Natural killer cell (primary cell): ENCODE measurements at regions not wholly inside any gene's neighbourhood (a gene's known extent, or its start where the extent isn't known, plus 50 kb on each side); places are given as distances from the start of the nearest gene placed in this dataset.

Source experiments
- ATAC-seq, 3 donors: fragments of 150-1000 bp in 2 of 3; fragments of 200-7000 bp in 1 of 3; cut with Tn5 transposase; 1 replicate in 1 of 3; 2 replicates in 2 of 3; pipeline ENCODE4 v1.10.0; 2021; ENCODE audit warnings: mild to moderate bottlenecking in 2 of 3, moderate library complexity in 2 of 3
- DNase-seq, 2 donors: peaks; one replicate each; pipeline versions ENCODE4 v3.0.0 to v3.0.0-alpha.2; 2013 to 2021; ENCODE audit warnings: mixed read lengths in 1 of 2
- H3K27ac ChIP-seq: one replicate; pipeline ENCODE4 v1.5.1; 2013; ENCODE audit warnings: mild to moderate bottlenecking, low read length
- H3K27me3 ChIP-seq: one replicate; pipeline ENCODE4 v1.6.1; 2013; ENCODE audit warnings: low read length; ENCODE audit not compliant: control insufficient read depth, insufficient read depth
- H3K36me3 ChIP-seq: one replicate; pipeline ENCODE4 v1.6.1; 2013; ENCODE audit warnings: low read length; ENCODE audit not compliant: control insufficient read depth, insufficient read depth
- H3K4me1 ChIP-seq: one replicate; pipeline ENCODE4 v1.6.1; 2013; ENCODE audit warnings: low read length; ENCODE audit not compliant: control insufficient read depth, insufficient read depth
- H3K4me3 ChIP-seq: one replicate; pipeline ENCODE4 v1.5.1; 2013; ENCODE audit warnings: low read length
- H3K9me3 ChIP-seq: one replicate; pipeline ENCODE4 v1.6.1; 2013; ENCODE audit warnings: low read length; ENCODE audit not compliant: control insufficient read depth, insufficient read depth
- H3K27ac Mint-ChIP-seq, 2 donors: one replicate each; pipeline ENCODE4 v1.8.0; 2022; ENCODE audit warnings: mild to moderate bottlenecking in 2 of 2, mixed read lengths in 2 of 2, moderate library complexity in 1 of 2
- H3K27me3 Mint-ChIP-seq, 2 donors: one replicate each; pipeline ENCODE4 v1.8.0; 2022; ENCODE audit warnings: low read depth in 2 of 2, mixed read lengths in 2 of 2
- H3K36me3 Mint-ChIP-seq: one replicate; pipeline ENCODE4 v1.8.0; 2022; ENCODE audit warnings: mixed read lengths
- H3K4me1 Mint-ChIP-seq, 2 donors: one replicate each; pipeline ENCODE4 v1.8.0; 2022; ENCODE audit warnings: mixed read lengths in 2 of 2
- H3K4me3 Mint-ChIP-seq: one replicate; pipeline ENCODE4 v1.8.0; 2022; ENCODE audit warnings: mild to moderate bottlenecking, moderate library complexity, mixed read lengths
- H3K9me3 Mint-ChIP-seq, 2 donors: one replicate each; pipeline ENCODE4 v1.8.0; 2022; ENCODE audit warnings: mixed read lengths in 2 of 2
- WGBS: methylation state at CpG from one replicate; pipeline ENCODE4 v1.1.7; 2013; ENCODE audit warnings: missing lambda C conversion rate; ENCODE audit not compliant: insufficient coverage; 5-methylcytosine and 5-hydroxymethylcytosine counted together
- intact Hi-C: fragments of 100-400 bp; cut with micrococcal nuclease; formaldehyde crosslinking; loops from one replicate; pipeline ENCODE4 v1.14.2; 2022
- TF ChIP-seq, protein P1 (sequence below): fragments of 200-600 bp; IDR thresholded peaks from one replicate; pipeline ENCODE4 v1.8.0; 2022; ENCODE audit warnings: antibody characterized with exemption

DNA sequence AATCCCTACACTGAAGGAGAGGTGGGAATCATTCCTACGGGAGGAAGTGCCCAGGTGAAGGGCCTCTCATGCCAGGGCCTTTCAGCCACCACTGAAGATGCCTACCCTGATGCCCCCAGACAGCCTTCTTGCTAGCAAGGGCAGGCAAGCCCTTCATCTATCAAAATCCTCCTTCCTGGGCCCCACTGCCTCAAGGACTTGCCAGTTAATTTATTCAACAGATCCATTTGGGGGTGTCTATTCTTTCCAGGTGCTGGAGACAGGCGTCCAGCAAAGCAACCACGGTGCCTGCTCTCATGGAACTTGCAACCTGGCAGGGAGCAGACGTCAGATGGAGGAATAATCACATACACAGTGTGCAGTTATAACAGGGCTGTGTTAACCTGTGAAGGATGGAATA lies 95.5 kb downstream of the GYPC start:
- H3K27me3 ChIP-seq: no peaks in the 10 kb centered on the region
- no peaks in the 10 kb centered on the region for H3K9me3 Mint-ChIP-seq
- DNase-seq (no peak), ATAC-seq (no peak)
- TF ChIP-seq, protein P1, sequence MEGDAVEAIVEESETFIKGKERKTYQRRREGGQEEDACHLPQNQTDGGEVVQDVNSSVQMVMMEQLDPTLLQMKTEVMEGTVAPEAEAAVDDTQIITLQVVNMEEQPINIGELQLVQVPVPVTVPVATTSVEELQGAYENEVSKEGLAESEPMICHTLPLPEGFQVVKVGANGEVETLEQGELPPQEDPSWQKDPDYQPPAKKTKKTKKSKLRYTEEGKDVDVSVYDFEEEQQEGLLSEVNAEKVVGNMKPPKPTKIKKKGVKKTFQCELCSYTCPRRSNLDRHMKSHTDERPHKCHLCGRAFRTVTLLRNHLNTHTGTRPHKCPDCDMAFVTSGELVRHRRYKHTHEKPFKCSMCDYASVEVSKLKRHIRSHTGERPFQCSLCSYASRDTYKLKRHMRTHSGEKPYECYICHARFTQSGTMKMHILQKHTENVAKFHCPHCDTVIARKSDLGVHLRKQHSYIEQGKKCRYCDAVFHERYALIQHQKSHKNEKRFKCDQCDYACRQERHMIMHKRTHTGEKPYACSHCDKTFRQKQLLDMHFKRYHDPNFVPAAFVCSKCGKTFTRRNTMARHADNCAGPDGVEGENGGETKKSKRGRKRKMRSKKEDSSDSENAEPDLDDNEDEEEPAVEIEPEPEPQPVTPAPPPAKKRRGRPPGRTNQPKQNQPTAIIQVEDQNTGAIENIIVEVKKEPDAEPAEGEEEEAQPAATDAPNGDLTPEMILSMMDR: no peak
- H3K4me3 ChIP-seq: no peak overlapping the region
- H3K9me3 ChIP-seq: no peaks in the 10 kb centered on the region
- 93% methylated on average over 4 of the region's 4 CpGs for WGBS
- H3K27me3 Mint-ChIP-seq: peaks cover 3 to 15% of the 10 kb centered on the region in 2 donors
- no peak overlapping the region for H3K27ac Mint-ChIP-seq
- peaks cover 11% of the 10 kb centered on the region for H3K4me1 ChIP-seq
- no peak overlapping the region for H3K27ac ChIP-seq
- intact Hi-C loops: no loop called here
- no peak overlapping the region for H3K4me3 Mint-ChIP-seq
- peaks cover 8 to 13% of the 10 kb centered on the region in 2 donors for H3K4me1 Mint-ChIP-seq
- no peaks in the 10 kb centered on the region for H3K36me3 ChIP-seq
- H3K36me3 Mint-ChIP-seq: no peaks in the 10 kb centered on the region

DNA sequence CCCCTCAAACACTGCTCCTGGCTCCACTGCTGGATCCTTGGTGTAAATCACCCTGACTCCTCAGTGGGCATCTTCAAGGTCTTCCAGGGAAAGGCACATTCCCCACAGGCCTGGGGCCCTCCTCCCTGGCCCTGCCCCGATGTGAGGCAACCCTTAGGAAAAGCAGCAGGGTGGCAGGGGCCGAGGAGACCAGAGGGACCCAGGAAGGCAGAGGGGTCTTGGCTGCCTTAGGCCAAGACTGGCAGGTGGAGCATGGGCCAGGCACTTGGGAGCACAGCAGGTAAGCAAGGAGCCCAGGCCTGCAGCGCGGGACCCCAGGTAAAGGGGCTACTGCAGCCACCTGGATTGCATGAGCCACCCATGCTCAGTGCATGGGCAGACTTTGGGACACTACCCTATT lies 96.9 kb downstream of the GYPC start:
- TF ChIP-seq, protein P1: no peak
- ATAC-seq (no peak), DNase-seq (no peak)
- Mint-ChIP-seq H3K4me3 (no peak overlapping the region), H3K27me3 (peaks cover 3 to 10% of the 10 kb centered on the region in 2 donors), H3K9me3 (no peaks in the 10 kb centered on the region), H3K27ac (no peak overlapping the region), H3K4me1 (peaks cover 8 to 13% of the 10 kb centered on the region in 2 donors), H3K36me3 (no peaks in the 10 kb centered on the region)
- no peaks in the 10 kb centered on the region for H3K36me3 ChIP-seq
- WGBS: 97% methylated on average over 4 of the region's 4 CpGs
- H3K27ac ChIP-seq: no peak overlapping the region
- intact Hi-C loops: no loop called here
- H3K4me1 ChIP-seq: peaks cover 11% of the 10 kb centered on the region
- H3K9me3 ChIP-seq: no peaks in the 10 kb centered on the region
- no peaks in the 10 kb centered on the region for H3K27me3 ChIP-seq
- H3K4me3 ChIP-seq: no peak overlapping the region

DNA sequence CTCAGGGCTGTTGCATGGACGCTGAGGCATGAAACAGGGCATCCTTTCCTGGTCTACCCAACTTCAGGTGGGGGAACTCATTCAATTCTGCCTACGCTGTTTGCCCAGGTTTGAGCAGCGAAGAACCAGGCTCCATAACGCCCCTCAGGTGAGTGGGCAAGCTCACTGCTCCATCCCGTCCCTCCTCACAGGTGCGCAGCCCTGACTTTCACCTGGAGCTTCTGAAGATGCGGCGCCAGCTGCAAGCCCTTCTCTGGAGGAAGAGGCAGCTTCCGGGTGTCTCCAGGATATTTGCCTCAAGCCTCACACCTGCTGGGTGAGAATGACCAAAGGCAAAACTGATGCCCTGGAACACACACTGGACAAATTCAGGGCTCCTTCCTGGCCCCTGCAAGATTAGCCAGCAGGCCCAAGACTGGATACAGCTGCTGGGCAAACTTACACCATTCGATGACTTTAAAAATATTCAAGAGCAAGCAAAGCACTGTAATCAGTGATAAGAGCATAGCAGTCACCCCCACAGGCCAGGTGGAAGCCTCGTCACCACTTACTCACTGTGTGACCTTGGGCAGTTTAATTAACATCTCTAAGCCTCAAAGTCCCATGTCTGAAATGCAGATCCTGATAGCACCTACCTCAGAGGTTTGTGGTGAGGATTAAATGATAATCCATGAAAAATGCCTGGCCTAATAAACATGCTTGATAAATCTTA lies 97.7 kb downstream of the GYPC start:
- Mint-ChIP-seq H3K27me3 (peaks cover 3 to 10% of the 10 kb centered on the region in 2 donors), H3K36me3 (no peaks in the 10 kb centered on the region), H3K4me3 (no peak overlapping the region), H3K9me3 (no peaks in the 10 kb centered on the region), H3K27ac (peak overlapping the region; percentile 26 to 68), H3K4me1 (peaks cover 8 to 13% of the 10 kb centered on the region in 2 donors)
- H3K4me1 ChIP-seq: peaks cover 11% of the 10 kb centered on the region
- intact Hi-C loops: no loop called here
- ATAC-seq (no peak), DNase-seq (no peak)
- no peaks in the 10 kb centered on the region for H3K27me3 ChIP-seq
- no peak overlapping the region for H3K27ac ChIP-seq
- WGBS: 85% methylated on average over 11 of the region's 11 CpGs
- TF ChIP-seq, protein P1: no peak
- no peaks in the 10 kb centered on the region for H3K36me3 ChIP-seq
- H3K4me3 ChIP-seq: no peak overlapping the region
- H3K9me3 ChIP-seq: no peaks in the 10 kb centered on the region
